ENCODE measurements at regions not wholly inside any gene's neighbourhood (a gene's known extent, or its start where the extent isn't known, plus 50 kb on each side); places are given as distances from the start of the nearest gene placed in this dataset.

GRCh38 chr5:61910771-61911170, 395.2 kb upstream of the KIF2A start:
- Histone ChIP-seq H3K4me1 (ENCODE audit: control insufficient read depth in 1 of 2, insufficient read depth in 2 of 2, low read length in 2 of 2) (no peaks in the 10 kb centered on the region), H3K4me3 (ENCODE audit: low read length in 2 of 2) (no peak overlapping the region), H3K9me3 (ENCODE audit: control insufficient read depth, low read length) (peaks cover 3% of the 10 kb centered on the region), H3K27ac (ENCODE audit: low read depth in 1 of 2, low read length in 2 of 2) (no peak overlapping the region), H3K27me3 (ENCODE audit: control insufficient read depth in 1 of 2, insufficient read depth in 2 of 2, low read length in 1 of 2) (no peaks in the 10 kb centered on the region), H3K36me3 (ENCODE audit: control insufficient read depth in 1 of 2, insufficient read depth in 2 of 2, low read length in 1 of 2) (no peaks in the 10 kb centered on the region)
- 77 to 82% methylated on average over 2 of the region's 2 CpGs for WGBS, 2 donors
- ATAC-seq (ENCODE audit: low FRiP score) (no peak), DNase-seq (no peak)
- intact Hi-C loops (cut with DNase I): no loop called here

GRCh38 chr5:61912559-61912958, 393.4 kb upstream of the KIF2A start:
- 91 to 93% methylated on average over 6 of the region's 6 CpGs for WGBS, 2 donors
- H3K9me3 ChIP-seq (ENCODE audit: control insufficient read depth, low read length): peaks cover 3% of the 10 kb centered on the region

GRCh38 chr5:61915646-61916045, 390.4 kb upstream of the KIF2A start:
- Histone ChIP-seq H3K27ac (ENCODE audit: low read depth in 1 of 2, low read length in 2 of 2) (no peak overlapping the region), H3K4me3 (ENCODE audit: low read length in 2 of 2) (no peak overlapping the region), H3K4me1 (ENCODE audit: control insufficient read depth in 1 of 2, insufficient read depth in 2 of 2, low read length in 2 of 2) (no peaks in the 10 kb centered on the region), H3K36me3 (ENCODE audit: control insufficient read depth in 1 of 2, insufficient read depth in 2 of 2, low read length in 1 of 2) (no peaks in the 10 kb centered on the region), H3K27me3 (ENCODE audit: control insufficient read depth in 1 of 2, insufficient read depth in 2 of 2, low read length in 1 of 2) (no peaks in the 10 kb centered on the region), H3K9me3 (ENCODE audit: control insufficient read depth, low read length) (peaks cover 3% of the 10 kb centered on the region)
- intact Hi-C loops (cut with DNase I): no loop called here
- WGBS, 2 donors: 58 to 66% methylated on average over 4 of the region's 4 CpGs
- ATAC-seq (ENCODE audit: low FRiP score) (no peak), DNase-seq (no peak)

More at GRCh38 chr5:61912559-61912958, 393.4 kb upstream of the KIF2A start:
- H3K36me3 ChIP-seq (ENCODE audit: control insufficient read depth in 1 of 2, insufficient read depth in 2 of 2, low read length in 1 of 2): no peaks in the 10 kb centered on the region
- ATAC-seq (ENCODE audit: low FRiP score) (no peak), DNase-seq (no peak)
- intact Hi-C loops (cut with DNase I): no loop called here
- H3K27ac ChIP-seq (ENCODE audit: low read depth in 1 of 2, low read length in 2 of 2): no peak overlapping the region
- H3K4me3 ChIP-seq (ENCODE audit: low read length in 2 of 2): no peak overlapping the region
- H3K4me1 ChIP-seq (ENCODE audit: control insufficient read depth in 1 of 2, insufficient read depth in 2 of 2, low read length in 2 of 2): no peaks in the 10 kb centered on the region
- no peaks in the 10 kb centered on the region for H3K27me3 ChIP-seq (ENCODE audit: control insufficient read depth in 1 of 2, insufficient read depth in 2 of 2, low read length in 1 of 2)

GRCh38 chr5:61916621-61917620, 389.1 kb upstream of the KIF2A start:
- intact Hi-C loops (cut with DNase I): no loop called here
- Histone ChIP-seq H3K36me3 (ENCODE audit: control insufficient read depth in 1 of 2, insufficient read depth in 2 of 2, low read length in 1 of 2) (no peaks in the 10 kb centered on the region), H3K4me3 (ENCODE audit: low read length in 2 of 2) (no peak overlapping the region), H3K4me1 (ENCODE audit: control insufficient read depth in 1 of 2, insufficient read depth in 2 of 2, low read length in 2 of 2) (no peaks in the 10 kb centered on the region), H3K9me3 (ENCODE audit: control insufficient read depth, low read length) (peaks cover 3% of the 10 kb centered on the region), H3K27me3 (ENCODE audit: control insufficient read depth in 1 of 2, insufficient read depth in 2 of 2, low read length in 1 of 2) (no peaks in the 10 kb centered on the region), H3K27ac (ENCODE audit: low read depth in 1 of 2, low read length in 2 of 2) (no peak overlapping the region)
- ATAC-seq (ENCODE audit: low FRiP score) (no peak), DNase-seq (no peak)
- 91 to 95% methylated on average over 4 of the region's 4 CpGs for WGBS, 2 donors

GRCh38 chr5:61918611-61919010, 387.4 kb upstream of the KIF2A start:
- DNase-seq: no peak
- no peaks in the 10 kb centered on the region for H3K27me3 ChIP-seq (ENCODE audit: control insufficient read depth in 1 of 2, insufficient read depth in 2 of 2, low read length in 1 of 2)
- H3K27ac ChIP-seq (ENCODE audit: low read depth in 1 of 2, low read length in 2 of 2): no peak overlapping the region
- no peaks in the 10 kb centered on the region for H3K36me3 ChIP-seq (ENCODE audit: control insufficient read depth in 1 of 2, insufficient read depth in 2 of 2, low read length in 1 of 2)
- WGBS, 2 donors: 53 to 54% methylated on average over 2 of the region's 2 CpGs
- no peak for ATAC-seq (ENCODE audit: low FRiP score)
- H3K4me1 ChIP-seq (ENCODE audit: control insufficient read depth in 1 of 2, insufficient read depth in 2 of 2, low read length in 2 of 2): no peaks in the 10 kb centered on the region
- no peaks in the 10 kb centered on the region for H3K9me3 ChIP-seq (ENCODE audit: control insufficient read depth, low read length)
- intact Hi-C loops (cut with DNase I): no loop called here
- no peak overlapping the region for H3K4me3 ChIP-seq (ENCODE audit: low read length in 2 of 2)

GRCh38 chr5:61919920-61920319, 386.1 kb upstream of the KIF2A start:
- ATAC-seq (ENCODE audit: low FRiP score) (no peak), DNase-seq (no peak)
- Histone ChIP-seq H3K27ac (ENCODE audit: low read depth in 1 of 2, low read length in 2 of 2) (no peak overlapping the region), H3K27me3 (ENCODE audit: control insufficient read depth in 1 of 2, insufficient read depth in 2 of 2, low read length in 1 of 2) (no peaks in the 10 kb centered on the region), H3K9me3 (ENCODE audit: control insufficient read depth, low read length) (no peaks in the 10 kb centered on the region), H3K36me3 (ENCODE audit: control insufficient read depth in 1 of 2, insufficient read depth in 2 of 2, low read length in 1 of 2) (no peaks in the 10 kb centered on the region), H3K4me1 (ENCODE audit: control insufficient read depth in 1 of 2, insufficient read depth in 2 of 2, low read length in 2 of 2) (no peaks in the 10 kb centered on the region), H3K4me3 (ENCODE audit: low read length in 2 of 2) (no peak overlapping the region)
- 51 to 55% methylated on average over 6 of the region's 6 CpGs for WGBS, 2 donors
- intact Hi-C loops (cut with DNase I): no loop called here

GRCh38 chr5:61924251-61924650, 381.8 kb upstream of the KIF2A start:
- peaks cover 0 to 2% of the 10 kb centered on the region in 2 donors for H3K27me3 ChIP-seq (ENCODE audit: control insufficient read depth in 1 of 2, insufficient read depth in 2 of 2, low read length in 1 of 2)
- intact Hi-C loops (cut with DNase I): no loop called here
- DNase-seq: no peak
- H3K4me3 ChIP-seq (ENCODE audit: low read length in 2 of 2): no peak overlapping the region
- no peak for ATAC-seq (ENCODE audit: low FRiP score)
- H3K36me3 ChIP-seq (ENCODE audit: control insufficient read depth in 1 of 2, insufficient read depth in 2 of 2, low read length in 1 of 2): no peaks in the 10 kb centered on the region
- 85 to 86% methylated on average over 1 of the region's 1 CpG for WGBS, 2 donors
- H3K4me1 ChIP-seq (ENCODE audit: control insufficient read depth in 1 of 2, insufficient read depth in 2 of 2, low read length in 2 of 2): no peaks in the 10 kb centered on the region
- H3K27ac ChIP-seq (ENCODE audit: low read depth in 1 of 2, low read length in 2 of 2): no peak overlapping the region
- no peaks in the 10 kb centered on the region for H3K9me3 ChIP-seq (ENCODE audit: control insufficient read depth, low read length)

GRCh38 chr5:61926911-61927310, 379.1 kb upstream of the KIF2A start:
- Histone ChIP-seq H3K27ac (ENCODE audit: low read depth in 1 of 2, low read length in 2 of 2) (no peak overlapping the region), H3K4me3 (ENCODE audit: low read length in 2 of 2) (no peak overlapping the region), H3K27me3 (ENCODE audit: control insufficient read depth in 1 of 2, insufficient read depth in 2 of 2, low read length in 1 of 2) (peaks cover 0 to 2% of the 10 kb centered on the region in 2 donors), H3K4me1 (ENCODE audit: control insufficient read depth in 1 of 2, insufficient read depth in 2 of 2, low read length in 2 of 2) (no peaks in the 10 kb centered on the region), H3K36me3 (ENCODE audit: control insufficient read depth in 1 of 2, insufficient read depth in 2 of 2, low read length in 1 of 2) (no peaks in the 10 kb centered on the region), H3K9me3 (ENCODE audit: control insufficient read depth, low read length) (no peaks in the 10 kb centered on the region)
- intact Hi-C loops (cut with DNase I): no loop called here
- no peak for ATAC-seq (ENCODE audit: low FRiP score)
- no peak for DNase-seq

GRCh38 chr5:61931236-61931635, 374.8 kb upstream of the KIF2A start:
- H3K27me3 ChIP-seq (ENCODE audit: control insufficient read depth in 1 of 2, insufficient read depth in 2 of 2, low read length in 1 of 2): peaks cover 0 to 2% of the 10 kb centered on the region in 2 donors
- no peak overlapping the region for H3K4me3 ChIP-seq (ENCODE audit: low read length in 2 of 2)
- no peaks in the 10 kb centered on the region for H3K4me1 ChIP-seq (ENCODE audit: control insufficient read depth in 1 of 2, insufficient read depth in 2 of 2, low read length in 2 of 2)
- intact Hi-C loops (cut with DNase I): no loop called here
- H3K27ac ChIP-seq (ENCODE audit: low read depth in 1 of 2, low read length in 2 of 2): no peak overlapping the region
- H3K36me3 ChIP-seq (ENCODE audit: control insufficient read depth in 1 of 2, insufficient read depth in 2 of 2, low read length in 1 of 2): no peaks in the 10 kb centered on the region
- no peaks in the 10 kb centered on the region for H3K9me3 ChIP-seq (ENCODE audit: control insufficient read depth, low read length)
- no peak for ATAC-seq (ENCODE audit: low FRiP score)
- DNase-seq: no peak
